ENCODE measurements at regions not wholly inside any gene's neighbourhood (a gene's known extent, or its start where the extent isn't known, plus 50 kb on each side); places are given as distances from the start of the nearest gene placed in this dataset.

DNA sequence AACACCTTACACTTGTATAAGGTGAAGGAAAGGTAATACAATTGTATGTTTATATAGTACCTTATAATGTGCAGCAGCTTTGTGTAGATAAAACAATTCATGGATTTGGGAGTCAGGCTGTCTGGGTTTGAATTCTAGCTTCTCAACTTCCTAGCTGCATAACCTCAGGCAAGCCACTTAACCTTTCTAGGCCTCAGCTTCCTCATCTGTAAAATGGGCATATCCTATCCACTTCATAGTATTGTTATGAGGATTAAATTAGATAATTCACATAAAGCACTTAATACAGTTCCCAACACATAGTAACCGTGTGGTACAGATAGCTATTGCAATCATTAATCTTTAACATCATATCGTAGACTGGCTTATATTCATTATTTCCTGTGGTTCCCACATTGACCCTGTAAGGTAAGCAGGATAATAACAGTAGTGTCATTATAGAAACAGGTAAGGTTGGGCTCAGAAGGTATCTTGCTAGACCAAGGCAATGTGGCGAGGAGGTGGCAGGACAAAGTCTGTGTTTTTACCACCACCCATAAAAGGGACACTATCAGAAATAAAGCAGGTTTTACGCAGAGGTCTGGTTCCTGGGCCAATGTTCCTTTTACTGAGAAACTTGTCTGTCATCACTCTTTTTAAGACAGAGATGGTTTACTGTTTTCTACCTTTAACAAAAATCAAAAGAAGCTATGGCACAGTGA lies 334.1 kb downstream of the RRAGC start:
- Mint-ChIP-seq H3K36me3 (no peaks in the 10 kb centered on the region), H3K4me1 (peaks cover 9% of the 10 kb centered on the region), H3K27me3 (ENCODE audit: low read depth) (no peaks in the 10 kb centered on the region; the same call in 1 of the 2 replicates), H3K9me3 (no peaks in the 10 kb centered on the region), H3K4me3 (no peak overlapping the region), H3K27ac (no peak overlapping the region)
- 0 out of 2 replicates have a peak, but pooled peaks have one; percentile 34 for TF ChIP-seq ZNF232 (CRISPR knock-in tag; IDR thresholded peaks at IDR 0.05)
- TF ChIP-seq KAT7 (CRISPR knock-in tag; IDR thresholded peaks at IDR 0.05; ENCODE audit: borderline replicate concordance): no peak
- no peak for ATAC-seq
- ChIA-PET CTCF (interaction anchor here (0.6 to 0.9 kb wide), 4 partner anchors 23 to 276 kb away, joined by 3 to 5 read pairs (median 4); no protein-coding TSS in a partner anchor), POLR2A (interaction anchor here (0.5 kb wide), 1 partner anchor 635 kb away, joined by 3 read pairs; no protein-coding TSS in a partner anchor)
- no peak for DNase-seq (ENCODE audit: low spot score)

DNA sequence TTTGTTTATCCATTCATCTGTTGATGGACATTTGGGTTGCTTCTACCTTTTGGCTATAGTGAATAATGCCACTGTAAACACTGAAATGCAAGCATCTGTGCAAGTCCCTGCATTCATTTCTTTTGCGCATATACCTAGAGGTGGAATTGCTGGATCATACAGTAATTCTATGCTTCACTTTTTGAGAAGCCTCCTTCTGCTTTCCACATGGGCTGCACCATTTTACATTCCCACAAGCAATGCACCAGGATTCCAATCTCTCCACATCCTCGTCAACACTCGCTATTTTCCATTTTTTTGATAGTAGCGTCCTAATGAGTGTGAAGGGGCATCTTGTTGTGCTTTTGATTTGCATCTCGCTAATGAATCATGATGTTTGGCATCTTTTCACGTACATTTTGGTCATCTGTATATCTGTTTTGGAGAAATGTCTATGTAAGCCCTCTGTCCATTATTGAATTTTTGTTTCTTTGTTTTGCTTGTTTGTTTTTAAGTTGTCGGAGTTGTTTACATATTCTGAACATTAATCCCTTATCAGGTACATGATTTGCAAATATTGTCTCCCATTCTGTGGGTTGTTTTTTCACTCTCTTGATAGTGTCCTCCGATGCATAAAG lies 335.4 kb downstream of the RRAGC start:
- Mint-ChIP-seq H3K36me3 (no peaks in the 10 kb centered on the region), H3K4me1 (peaks cover 18% of the 10 kb centered on the region), H3K9me3 (no peaks in the 10 kb centered on the region), H3K4me3 (no peak overlapping the region), H3K27me3 (ENCODE audit: low read depth) (no peaks in the 10 kb centered on the region; the same call in 1 of the 2 replicates), H3K27ac (no peak overlapping the region)
- no peak for DNase-seq (ENCODE audit: low spot score)
- ATAC-seq: no peak
- TF ChIP-seq, protein P1, sequence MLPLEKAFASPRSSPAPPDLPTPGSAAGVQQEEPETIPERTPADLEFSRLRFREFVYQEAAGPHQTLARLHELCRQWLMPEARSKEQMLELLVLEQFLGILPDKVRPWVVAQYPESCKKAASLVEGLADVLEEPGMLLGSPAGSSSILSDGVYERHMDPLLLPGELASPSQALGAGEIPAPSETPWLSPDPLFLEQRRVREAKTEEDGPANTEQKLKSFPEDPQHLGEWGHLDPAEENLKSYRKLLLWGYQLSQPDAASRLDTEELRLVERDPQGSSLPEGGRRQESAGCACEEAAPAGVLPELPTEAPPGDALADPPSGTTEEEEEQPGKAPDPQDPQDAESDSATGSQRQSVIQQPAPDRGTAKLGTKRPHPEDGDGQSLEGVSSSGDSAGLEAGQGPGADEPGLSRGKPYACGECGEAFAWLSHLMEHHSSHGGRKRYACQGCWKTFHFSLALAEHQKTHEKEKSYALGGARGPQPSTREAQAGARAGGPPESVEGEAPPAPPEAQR (CRISPR knock-in tag; IDR thresholded peaks at IDR 0.05): no peak
- TF ChIP-seq ELF4 (CRISPR knock-in tag; IDR thresholded peaks at IDR 0.05; ENCODE audit: low read depth) (no peak), GABPB1 (CRISPR knock-in tag; IDR thresholded peaks at IDR 0.05) (no peak), PRRX2 (CRISPR knock-in tag; IDR thresholded peaks at IDR 0.05) (no peak)
- CTCF ChIA-PET: no interaction called here
- POLR2A ChIA-PET: no interaction called here

DNA sequence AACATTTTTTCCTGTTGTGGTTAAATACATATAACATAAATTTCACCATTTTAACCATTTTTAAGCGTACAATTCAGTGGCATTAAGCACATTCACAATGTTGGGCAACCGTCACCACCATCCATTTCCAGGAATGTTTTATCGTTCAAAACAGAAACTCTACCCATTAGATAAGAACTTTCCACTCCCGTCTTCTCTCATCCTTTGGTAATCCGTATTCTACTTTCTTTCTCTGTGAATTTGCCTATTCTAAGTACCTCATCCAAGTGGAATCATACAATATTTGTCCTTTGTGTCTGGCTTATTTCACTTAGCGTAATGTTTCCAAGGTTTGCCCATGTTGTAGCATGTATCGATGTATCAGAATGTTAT lies 336.0 kb downstream of the RRAGC start:
- H3K4me1 Mint-ChIP-seq: peaks cover 18% of the 10 kb centered on the region
- TF ChIP-seq, protein P2, sequence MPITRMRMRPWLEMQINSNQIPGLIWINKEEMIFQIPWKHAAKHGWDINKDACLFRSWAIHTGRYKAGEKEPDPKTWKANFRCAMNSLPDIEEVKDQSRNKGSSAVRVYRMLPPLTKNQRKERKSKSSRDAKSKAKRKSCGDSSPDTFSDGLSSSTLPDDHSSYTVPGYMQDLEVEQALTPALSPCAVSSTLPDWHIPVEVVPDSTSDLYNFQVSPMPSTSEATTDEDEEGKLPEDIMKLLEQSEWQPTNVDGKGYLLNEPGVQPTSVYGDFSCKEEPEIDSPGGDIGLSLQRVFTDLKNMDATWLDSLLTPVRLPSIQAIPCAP (CRISPR knock-in tag; IDR thresholded peaks at IDR 0.05): no peak
- no peak for TF ChIP-seq FOXJ3 (CRISPR knock-in tag; IDR thresholded peaks at IDR 0.05; ENCODE audit: borderline replicate concordance)
- H3K9me3 Mint-ChIP-seq: no peaks in the 10 kb centered on the region
- no peaks in the 10 kb centered on the region; the same call in 1 of the 2 replicates for H3K27me3 Mint-ChIP-seq (ENCODE audit: low read depth)
- no peak overlapping the region for H3K4me3 Mint-ChIP-seq
- ChIA-PET CTCF (interaction anchor here (2.8 kb wide), 1 partner anchor 33 kb away, joined by 13 read pairs; no protein-coding TSS in a partner anchor), POLR2A (no interaction called here)
- ATAC-seq (no peak), DNase-seq (ENCODE audit: low spot score) (no peak)
- H3K27ac Mint-ChIP-seq: no peak overlapping the region
- H3K36me3 Mint-ChIP-seq: no peaks in the 10 kb centered on the region

DNA sequence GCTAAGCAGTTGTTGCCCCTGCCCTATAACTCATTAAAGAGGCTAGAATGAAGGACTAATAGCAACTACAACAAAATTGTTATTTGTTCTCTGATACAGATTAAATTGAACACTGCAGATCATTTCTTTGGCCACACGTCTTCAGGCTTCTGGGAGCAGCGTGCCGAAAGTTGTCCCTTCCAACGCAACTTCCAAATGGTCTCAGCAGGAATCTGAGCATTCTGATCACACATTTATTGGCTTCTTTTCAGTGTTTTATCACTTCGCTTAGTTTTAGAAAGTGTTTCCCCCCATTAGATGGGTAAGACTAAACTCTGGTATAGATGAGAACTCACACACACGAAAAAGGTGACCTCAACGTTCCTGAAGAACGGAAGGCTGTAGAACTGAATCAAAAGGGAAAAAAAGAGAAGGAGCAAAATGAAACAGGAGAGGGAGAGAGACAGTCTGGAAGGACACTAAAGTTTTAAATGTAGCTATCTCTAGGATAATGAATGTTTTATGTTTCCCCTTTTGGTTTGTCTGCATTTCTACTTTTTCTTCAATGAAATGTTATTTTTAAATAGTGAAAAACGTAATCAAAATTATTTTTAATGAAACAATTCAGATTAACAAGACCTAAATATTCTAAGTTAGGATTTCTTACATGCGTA lies 336.5 kb downstream of the RRAGC start:
- Mint-ChIP-seq H3K36me3 (no peaks in the 10 kb centered on the region), H3K4me3 (no peak overlapping the region), H3K4me1 (peaks cover 18% of the 10 kb centered on the region), H3K27me3 (ENCODE audit: low read depth) (no peaks in the 10 kb centered on the region; the same call in 1 of the 2 replicates), H3K27ac (peak overlapping the region; percentile 54; the same call in 1 of the 2 replicates), H3K9me3 (no peaks in the 10 kb centered on the region)
- ChIA-PET POLR2A (no interaction called here), CTCF (interaction anchor here (0.7 to 2.8 kb wide), 5 partner anchors 33 to 470 kb away, joined by 3 to 13 read pairs (median 8); no protein-coding TSS in a partner anchor)
- ATAC-seq (no peak), DNase-seq (ENCODE audit: low spot score) (no peak)
- TF ChIP-seq, protein P3, sequence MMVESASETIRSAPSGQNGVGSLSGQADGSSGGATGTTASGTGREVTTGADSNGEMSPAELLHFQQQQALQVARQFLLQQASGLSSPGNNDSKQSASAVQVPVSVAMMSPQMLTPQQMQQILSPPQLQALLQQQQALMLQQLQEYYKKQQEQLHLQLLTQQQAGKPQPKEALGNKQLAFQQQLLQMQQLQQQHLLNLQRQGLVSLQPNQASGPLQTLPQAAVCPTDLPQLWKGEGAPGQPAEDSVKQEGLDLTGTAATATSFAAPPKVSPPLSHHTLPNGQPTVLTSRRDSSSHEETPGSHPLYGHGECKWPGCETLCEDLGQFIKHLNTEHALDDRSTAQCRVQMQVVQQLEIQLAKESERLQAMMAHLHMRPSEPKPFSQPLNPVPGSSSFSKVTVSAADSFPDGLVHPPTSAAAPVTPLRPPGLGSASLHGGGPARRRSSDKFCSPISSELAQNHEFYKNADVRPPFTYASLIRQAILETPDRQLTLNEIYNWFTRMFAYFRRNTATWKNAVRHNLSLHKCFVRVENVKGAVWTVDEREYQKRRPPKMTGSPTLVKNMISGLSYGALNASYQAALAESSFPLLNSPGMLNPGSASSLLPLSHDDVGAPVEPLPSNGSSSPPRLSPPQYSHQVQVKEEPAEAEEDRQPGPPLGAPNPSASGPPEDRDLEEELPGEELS (CRISPR knock-in tag; IDR thresholded peaks at IDR 0.05): no peak
- TF ChIP-seq KAT7 (CRISPR knock-in tag; IDR thresholded peaks at IDR 0.05; ENCODE audit: borderline replicate concordance): no peak
- TF ChIP-seq, protein P4, sequence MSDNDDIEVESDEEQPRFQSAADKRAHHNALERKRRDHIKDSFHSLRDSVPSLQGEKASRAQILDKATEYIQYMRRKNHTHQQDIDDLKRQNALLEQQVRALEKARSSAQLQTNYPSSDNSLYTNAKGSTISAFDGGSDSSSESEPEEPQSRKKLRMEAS (CRISPR knock-in tag; IDR thresholded peaks at IDR 0.05): no peak
- TF ChIP-seq, protein P5, sequence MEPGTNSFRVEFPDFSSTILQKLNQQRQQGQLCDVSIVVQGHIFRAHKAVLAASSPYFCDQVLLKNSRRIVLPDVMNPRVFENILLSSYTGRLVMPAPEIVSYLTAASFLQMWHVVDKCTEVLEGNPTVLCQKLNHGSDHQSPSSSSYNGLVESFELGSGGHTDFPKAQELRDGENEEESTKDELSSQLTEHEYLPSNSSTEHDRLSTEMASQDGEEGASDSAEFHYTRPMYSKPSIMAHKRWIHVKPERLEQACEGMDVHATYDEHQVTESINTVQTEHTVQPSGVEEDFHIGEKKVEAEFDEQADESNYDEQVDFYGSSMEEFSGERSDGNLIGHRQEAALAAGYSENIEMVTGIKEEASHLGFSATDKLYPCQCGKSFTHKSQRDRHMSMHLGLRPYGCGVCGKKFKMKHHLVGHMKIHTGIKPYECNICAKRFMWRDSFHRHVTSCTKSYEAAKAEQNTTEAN (CRISPR knock-in tag; IDR thresholded peaks at IDR 0.05): no peak
- TF ChIP-seq, protein P6, sequence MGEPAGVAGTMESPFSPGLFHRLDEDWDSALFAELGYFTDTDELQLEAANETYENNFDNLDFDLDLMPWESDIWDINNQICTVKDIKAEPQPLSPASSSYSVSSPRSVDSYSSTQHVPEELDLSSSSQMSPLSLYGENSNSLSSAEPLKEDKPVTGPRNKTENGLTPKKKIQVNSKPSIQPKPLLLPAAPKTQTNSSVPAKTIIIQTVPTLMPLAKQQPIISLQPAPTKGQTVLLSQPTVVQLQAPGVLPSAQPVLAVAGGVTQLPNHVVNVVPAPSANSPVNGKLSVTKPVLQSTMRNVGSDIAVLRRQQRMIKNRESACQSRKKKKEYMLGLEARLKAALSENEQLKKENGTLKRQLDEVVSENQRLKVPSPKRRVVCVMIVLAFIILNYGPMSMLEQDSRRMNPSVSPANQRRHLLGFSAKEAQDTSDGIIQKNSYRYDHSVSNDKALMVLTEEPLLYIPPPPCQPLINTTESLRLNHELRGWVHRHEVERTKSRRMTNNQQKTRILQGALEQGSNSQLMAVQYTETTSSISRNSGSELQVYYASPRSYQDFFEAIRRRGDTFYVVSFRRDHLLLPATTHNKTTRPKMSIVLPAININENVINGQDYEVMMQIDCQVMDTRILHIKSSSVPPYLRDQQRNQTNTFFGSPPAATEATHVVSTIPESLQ (CRISPR knock-in tag; IDR thresholded peaks at IDR 0.05): no peak
- no peak for TF ChIP-seq ZNF263 (CRISPR knock-in tag; IDR thresholded peaks at IDR 0.05; ENCODE audit: low read depth)
- TF ChIP-seq FOXP1 (CRISPR knock-in tag; IDR thresholded peaks at IDR 0.05; ENCODE audit: borderline replicate concordance): no peak
- TF ChIP-seq, protein P7, sequence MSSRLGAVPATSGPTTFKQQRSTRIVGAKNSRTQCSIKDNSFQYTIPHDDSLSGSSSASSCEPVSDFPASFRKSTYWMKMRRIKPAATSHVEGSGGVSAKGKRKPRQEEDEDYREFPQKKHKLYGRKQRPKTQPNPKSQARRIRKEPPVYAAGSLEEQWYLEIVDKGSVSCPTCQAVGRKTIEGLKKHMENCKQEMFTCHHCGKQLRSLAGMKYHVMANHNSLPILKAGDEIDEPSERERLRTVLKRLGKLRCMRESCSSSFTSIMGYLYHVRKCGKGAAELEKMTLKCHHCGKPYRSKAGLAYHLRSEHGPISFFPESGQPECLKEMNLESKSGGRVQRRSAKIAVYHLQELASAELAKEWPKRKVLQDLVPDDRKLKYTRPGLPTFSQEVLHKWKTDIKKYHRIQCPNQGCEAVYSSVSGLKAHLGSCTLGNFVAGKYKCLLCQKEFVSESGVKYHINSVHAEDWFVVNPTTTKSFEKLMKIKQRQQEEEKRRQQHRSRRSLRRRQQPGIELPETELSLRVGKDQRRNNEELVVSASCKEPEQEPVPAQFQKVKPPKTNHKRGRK (CRISPR knock-in tag; IDR thresholded peaks at IDR 0.05; ENCODE audit: borderline replicate concordance): no peak

Data from WTC11 (cell line).